ENCODE measurements at regions not wholly inside any gene's neighbourhood (a gene's known extent, or its start where the extent isn't known, plus 50 kb on each side); places are given as distances from the start of the nearest gene placed in this dataset.

- DNase-seq (ENCODE audit: low read depth): no peak
Measured at GRCh38 chr6:4322134-4322845, 186.9 kb upstream of the ECI2 start.

DNA sequence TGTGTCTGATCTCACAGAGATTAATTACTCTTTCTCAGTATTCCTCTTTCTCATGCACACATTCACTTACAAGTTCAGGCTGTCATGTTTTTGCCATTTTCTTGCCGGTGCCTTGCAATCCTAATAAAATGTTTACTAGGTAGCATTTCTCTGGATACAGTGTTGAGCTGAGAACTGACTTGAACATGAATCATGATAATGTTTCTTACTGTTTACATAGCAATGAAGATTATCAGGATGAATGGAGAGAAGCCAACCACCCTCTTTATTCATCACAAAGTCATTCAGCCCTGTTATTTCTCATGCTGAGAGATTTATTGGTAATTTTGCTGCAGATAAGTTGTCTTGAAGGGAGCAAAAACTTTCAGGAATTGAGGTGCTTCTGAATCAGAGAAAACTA, 185.5 kb upstream of the ECI2 start:
- DNase-seq (ENCODE audit: low read depth): peak; percentile 92

GRCh38 chr6:4319981-4320683, 184.8 kb upstream of the ECI2 start:
- DNase-seq (ENCODE audit: low read depth): peak; percentile 16

DNA sequence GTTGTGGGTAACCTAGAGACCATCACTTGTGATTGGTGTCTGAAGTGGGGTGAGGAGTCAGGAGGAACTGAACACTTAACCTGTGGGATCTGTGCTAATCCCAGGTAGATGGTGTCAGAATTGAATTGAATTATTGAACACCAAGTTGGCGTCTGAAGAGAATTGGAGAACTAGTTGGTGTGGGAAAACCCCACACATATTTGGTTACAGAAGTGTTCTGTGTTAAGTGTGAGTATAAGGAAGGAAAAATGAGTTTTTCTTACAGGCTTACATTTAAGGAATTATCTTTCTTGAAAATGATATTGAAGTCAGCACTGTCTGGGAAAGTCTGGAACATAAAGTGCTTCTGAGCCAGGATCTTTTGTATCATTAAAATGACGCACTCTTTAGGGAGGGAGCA, 182.9 kb upstream of the ECI2 start:
- no peak for DNase-seq (ENCODE audit: low read depth)

DNA sequence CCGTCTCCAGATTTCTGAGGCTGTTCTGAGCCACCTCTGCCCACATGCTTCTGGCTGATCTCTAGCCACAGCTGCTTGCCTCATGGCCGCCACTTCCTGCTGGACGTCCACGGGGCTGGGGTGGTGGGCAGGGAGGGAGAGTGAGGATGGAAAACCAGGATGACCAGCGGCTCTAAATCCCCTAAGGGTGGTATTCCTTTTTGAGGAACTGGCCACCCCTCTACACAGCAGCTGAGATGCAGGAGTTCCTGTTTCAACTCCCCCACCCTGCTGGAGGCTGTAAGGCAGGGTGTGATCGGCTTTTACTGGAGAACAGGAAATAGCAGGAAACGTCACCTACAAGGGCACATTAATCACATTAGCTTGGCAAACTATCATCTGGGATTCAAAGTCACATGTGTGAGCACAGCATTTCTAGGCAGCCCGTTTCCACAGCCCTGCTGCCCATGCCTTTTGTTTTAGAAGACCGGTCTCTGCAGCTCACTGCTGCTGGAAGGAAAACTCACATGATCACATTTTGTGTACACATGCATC, 181.6 kb upstream of the ECI2 start:
- peak; percentile 55 for DNase-seq (ENCODE audit: low read depth)

GRCh38 chr6:4314201-4314707, 178.9 kb upstream of the ECI2 start:
- no peak for DNase-seq (ENCODE audit: low read depth)

DNA sequence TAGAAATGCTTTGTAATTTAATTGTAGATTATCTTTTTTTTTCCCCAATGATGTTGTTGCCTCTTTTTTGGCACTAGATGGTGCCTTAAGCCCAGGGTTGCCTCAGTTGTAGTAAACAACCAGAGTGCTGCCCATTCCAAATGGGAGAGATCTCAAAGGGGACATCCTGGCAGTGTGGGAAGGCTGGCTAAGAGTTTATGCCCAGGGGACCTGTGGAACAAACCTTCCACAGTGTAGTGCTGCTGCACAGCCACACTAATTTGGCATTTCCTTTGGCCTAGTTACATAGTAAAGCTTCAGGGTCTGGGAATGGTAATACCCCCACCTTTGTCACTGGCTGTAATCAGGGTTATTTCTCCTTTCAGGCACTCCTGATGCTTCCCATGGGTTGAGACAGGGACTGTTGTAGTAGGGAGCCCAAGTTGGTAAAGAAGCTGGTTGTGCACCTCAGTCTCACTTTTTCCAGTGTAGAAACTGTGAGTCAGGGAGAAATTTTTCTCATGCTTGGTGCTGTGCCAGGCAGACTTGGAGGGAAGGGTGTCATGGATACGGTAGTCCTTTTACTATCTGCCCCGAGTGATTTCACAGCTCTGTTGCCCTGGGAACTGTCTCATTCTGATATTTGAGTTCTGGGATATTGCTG, 177.8 kb upstream of the ECI2 start:
- peak; percentile 83 for DNase-seq (ENCODE audit: low read depth)

- DNase-seq (ENCODE audit: low read depth): no peak
Measured at GRCh38 chr6:4311976-4312860, 176.8 kb upstream of the ECI2 start.

DNA sequence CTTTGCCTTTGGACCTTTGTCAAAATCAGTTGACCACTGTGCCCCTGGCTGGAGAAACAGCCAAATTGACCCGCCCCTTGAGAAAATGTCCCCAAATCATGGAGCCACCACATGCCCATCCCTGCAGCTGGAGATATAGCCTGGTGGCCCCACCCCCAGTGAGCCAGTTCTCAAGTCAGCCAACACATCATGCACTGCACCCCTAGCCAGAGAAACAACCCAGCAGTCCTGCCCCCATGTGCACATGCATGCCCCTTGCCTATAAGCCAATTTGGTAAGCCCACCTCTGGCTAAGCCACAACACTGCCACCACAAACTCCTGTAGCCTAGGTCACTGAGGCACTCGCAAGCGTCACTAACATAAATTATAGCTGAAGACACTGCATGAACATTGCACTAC, 174.2 kb upstream of the ECI2 start:
- no peak for DNase-seq (ENCODE audit: low read depth)

- no peak for DNase-seq (ENCODE audit: low read depth)
Measured at GRCh38 chr6:4308364-4308763, 173.0 kb upstream of the ECI2 start.

GRCh38 chr6:4304927-4305455, 169.6 kb upstream of the ECI2 start:
- no peak for DNase-seq (ENCODE audit: low read depth)

GRCh38 chr6:4303638-4304037, 168.3 kb upstream of the ECI2 start:
- no peak for DNase-seq (ENCODE audit: low read depth)

- no peak for DNase-seq (ENCODE audit: low read depth)
Measured at GRCh38 chr6:4302524-4302923, 167.1 kb upstream of the ECI2 start.

DNA sequence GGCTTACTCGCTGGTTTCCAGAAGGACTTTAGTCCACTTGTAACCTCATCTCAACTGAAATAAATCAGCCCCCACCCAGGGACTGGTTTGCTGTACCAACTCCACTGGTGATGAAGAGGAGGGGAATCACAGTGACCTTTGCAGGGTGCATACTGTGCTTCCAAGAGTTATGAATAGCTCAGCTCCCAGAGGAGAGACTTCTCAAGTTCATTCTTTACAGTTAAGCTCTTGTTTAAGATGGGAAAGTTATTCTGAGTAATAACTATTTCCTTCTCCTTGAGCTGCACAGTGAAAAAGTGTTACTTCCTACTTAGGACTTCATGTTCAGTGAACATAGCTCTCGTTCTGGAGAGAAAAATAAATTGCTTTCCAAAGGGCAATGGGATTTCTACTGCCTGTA, 166.5 kb upstream of the ECI2 start:
- DNase-seq (ENCODE audit: low read depth): no peak

DNA sequence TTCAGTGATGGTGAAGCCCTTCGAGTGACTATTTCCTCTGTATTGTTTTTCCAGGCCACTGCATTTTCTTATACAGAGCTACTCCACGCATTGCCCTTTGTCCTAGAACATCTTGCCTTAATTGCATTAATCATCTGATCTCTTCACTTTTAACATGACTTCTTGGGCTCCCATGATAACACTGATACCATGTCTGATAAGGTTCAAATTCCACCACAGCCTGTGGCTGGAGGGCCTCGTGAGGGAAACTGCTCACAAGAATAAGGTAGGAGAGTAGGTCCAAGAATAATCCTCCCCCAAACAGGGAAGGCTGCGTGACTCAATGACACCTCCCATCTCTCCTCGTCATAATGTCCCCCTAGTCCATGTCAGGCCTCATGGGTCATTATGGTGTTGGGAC, 165.5 kb upstream of the ECI2 start:
- no peak for DNase-seq (ENCODE audit: low read depth)

- DNase-seq (ENCODE audit: low read depth): no peak
Measured at GRCh38 chr6:4299476-4299875, 164.1 kb upstream of the ECI2 start.

GRCh38 chr6:4297348-4297747, 162.0 kb upstream of the ECI2 start:
- DNase-seq (ENCODE audit: low read depth): no peak

GRCh38 chr6:4296552-4296951, 161.2 kb upstream of the ECI2 start:
- DNase-seq (ENCODE audit: low read depth): no peak

- no peak for DNase-seq (ENCODE audit: low read depth)
Measured at GRCh38 chr6:4295783-4296155, 160.4 kb upstream of the ECI2 start.

DNA sequence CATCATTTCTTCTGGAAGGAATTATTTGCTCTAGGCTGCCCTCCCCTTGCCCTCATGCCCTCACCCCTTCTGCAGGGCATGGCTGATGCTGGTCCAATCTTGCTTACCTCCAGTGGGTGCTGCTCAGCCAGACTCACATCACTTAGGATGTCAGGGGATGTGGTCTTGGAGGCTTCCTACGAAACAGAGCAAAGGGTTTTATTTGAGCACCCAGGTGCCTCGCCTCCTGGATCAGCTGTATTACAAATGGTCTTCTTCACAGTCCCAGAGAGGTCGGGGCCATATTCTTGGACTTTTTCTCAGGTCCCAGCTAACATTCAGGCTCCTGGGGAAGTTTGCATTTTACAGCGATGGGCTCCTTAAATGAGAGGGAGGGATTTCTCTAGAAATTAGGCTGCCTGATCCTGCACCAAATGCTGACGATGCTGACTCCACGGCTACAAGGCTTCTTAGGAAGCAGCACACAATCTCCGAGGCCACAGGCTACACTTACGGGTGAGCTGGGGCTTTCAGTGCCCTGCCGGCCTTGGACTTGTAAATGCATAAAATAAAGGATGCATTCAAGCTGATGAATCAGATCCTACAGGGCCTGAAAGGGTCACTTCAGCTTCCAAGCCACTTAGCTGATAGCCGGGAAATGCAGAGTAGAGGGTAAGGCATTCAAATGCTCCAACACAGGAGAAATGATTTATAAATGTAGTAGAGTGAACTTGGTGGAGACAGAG, 159.8 kb upstream of the ECI2 start:
- no peak for DNase-seq (ENCODE audit: low read depth)

- no peak for DNase-seq (ENCODE audit: low read depth)
Measured at GRCh38 chr6:4294636-4295035, 159.3 kb upstream of the ECI2 start.
